Left forelimb (tissue), 1 donor: ENCODE measurements at regions not wholly inside any gene's neighbourhood (a gene's known extent, or its start where the extent isn't known, plus 50 kb on each side); places are given as distances from the start of the nearest gene placed in this dataset.

Experiments used
- DNase-seq: peaks from one replicate; pipeline ENCODE4 v3.0.0-alpha.2; 2018; ENCODE audit warnings: low spot score

DNA sequence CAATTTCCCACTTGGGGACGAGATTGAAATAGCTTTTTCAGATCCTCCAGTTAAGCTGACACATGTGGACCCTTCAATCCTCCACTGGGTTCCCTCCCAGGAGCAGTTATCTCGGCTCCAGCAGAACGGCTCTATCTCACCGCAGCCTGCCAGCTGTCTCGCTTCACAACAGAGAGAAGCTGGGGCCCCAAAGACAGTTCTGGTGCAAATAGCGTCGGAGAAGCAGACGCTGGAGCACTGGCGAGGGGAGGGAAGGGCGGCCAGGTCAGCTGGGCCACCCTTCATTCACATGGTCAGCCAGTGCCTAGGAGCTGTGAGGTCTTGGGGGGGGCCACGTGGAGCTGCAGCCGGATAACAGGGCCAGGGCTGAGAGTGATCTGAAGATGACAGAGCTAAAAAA, 141.3 kb upstream of the SDK2 start:
- no peak for DNase-seq

DNA sequence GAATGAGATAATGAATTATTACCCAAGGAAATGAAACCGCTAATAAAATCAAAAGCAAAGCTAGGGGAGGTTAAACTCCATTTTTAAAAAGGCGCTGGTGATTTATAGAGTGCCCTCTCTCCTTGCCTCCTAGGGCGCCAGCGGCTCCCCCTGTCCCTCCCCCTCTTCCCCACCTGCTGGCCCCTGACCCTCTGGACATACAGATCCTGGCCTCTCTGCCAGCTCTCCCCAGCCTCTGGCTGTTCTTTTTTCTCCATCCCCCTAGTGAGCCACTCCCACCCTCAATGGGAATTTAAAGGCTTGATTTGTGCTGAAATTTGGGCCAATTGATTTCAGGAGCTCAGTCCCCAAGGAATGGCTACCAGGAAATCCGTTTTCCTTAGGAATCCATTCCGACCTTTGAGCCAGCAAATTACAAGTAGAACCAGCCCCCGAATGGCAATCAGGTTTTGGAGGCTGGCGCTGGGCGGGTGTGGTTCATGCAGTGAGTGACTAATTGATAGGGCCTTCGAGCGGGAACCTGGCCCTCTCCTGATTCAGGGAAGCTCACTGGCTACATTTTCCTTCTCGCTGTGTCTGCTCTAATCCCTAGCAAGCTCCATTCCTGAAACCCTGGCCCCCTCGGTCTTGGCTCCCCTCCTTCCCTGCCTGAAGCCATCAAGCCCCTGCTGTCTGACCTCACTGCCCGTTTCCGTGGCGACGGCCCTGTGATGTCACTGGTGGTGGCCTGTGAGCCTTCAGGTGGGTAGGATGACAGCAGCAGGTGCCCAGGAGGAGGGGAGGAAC, 141.9 kb upstream of the SDK2 start:
- DNase-seq: no peak

DNA sequence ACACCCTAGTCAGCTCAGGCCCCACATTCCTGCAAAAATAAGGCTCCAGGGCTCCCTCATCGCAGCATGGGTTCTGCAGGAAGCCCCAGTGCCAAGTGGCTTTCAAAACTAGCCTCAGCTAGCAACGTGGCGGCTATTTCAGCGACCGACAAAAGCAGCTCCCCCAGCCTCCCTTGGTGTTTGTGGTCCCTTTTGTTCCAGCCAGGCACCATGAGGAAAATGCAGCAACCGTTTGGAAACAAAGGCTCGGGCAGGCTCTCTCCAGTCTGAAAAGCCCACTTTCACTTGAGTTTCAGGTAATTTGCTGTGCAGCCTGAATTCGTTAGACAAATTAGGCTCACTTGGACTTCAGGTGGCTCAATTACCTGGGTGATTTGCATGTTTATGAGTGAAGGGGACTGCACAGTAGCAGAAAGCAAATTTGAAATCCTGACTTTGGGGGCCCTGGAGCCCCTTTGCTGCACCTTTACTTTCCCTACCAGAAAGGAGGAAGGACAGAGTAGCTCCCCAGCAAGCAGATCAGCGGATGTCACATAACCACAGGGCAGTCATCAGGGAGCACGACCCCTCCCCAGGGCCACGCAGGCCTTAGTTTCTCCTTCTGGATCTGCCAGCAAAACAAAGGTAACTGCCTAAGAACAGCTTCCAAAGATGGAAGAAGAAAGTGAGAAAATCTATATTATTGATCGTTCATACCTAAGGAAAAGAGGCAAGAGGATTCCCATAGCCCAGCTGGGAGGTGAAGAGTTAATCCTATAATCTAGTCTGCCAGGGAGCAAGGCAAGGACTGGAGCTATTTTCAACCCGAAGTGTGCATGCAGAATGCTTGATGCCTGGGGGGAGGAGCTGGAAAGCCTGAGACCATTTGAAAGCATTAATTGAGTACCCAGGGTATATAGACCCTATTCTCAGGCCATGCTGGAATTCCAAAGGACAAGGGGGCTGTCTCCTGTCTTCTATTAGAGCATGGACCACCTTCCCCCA, 143.1 kb upstream of the SDK2 start:
- no peak for DNase-seq

DNA sequence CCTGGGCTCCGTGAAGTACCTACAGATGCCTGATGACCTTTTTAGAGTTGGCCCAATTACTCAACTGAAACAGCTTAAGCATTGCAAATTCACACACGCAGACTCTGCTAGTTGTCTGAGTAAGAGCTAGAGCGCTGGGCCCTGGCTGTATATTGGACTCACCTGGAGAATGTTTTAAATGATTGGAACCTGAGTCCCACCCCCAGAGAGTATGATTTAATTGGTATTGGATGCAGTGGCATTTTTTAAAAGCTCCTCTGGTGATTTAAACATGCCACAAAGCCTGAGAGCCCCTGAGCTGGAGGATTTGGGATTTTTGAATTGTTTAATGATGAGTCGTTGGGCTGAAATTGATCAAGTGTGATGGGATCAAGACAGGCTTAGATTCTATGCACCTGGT, 143.9 kb upstream of the SDK2 start:
- DNase-seq: no peak

DNA sequence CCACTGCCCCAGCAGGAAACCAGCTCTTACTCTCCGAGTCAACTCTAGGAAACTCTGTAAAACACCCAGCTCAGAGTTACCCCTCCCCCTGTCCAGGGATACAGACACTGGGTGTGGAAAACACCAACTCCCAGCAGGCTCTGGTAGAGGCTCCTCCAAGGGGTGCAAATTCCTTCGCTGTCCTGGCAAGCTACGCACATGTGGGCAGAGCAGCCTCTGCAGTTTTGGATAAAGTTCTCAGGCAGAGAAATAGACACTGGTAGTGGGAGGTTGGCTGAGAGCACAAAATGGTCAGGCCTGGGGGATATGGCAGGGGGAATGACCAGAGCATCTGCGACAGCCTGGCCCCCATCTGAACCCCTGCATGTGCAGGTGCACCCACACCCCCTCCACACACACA, 146.9 kb upstream of the SDK2 start:
- no peak for DNase-seq

DNA sequence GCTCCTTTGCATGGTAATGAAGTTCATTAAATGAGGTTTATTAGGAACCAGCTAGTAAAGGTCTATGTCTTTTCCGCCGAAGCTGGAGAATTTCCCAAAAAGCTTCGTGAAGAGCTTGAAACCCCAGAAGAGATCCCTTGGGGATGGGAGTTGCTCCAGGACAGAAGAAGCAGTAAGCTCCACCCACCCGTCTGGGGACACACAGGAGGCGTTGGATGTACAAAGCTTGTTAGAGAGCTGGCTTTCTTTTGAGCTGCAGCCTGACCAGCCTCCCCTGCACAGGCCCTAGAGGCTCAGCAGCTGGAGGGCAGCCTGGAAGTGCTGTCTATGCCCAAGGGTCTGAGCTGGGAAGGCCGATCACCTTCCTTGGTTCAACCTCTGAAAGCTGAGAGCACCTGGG, 147.4 kb upstream of the SDK2 start:
- DNase-seq: no peak

DNA sequence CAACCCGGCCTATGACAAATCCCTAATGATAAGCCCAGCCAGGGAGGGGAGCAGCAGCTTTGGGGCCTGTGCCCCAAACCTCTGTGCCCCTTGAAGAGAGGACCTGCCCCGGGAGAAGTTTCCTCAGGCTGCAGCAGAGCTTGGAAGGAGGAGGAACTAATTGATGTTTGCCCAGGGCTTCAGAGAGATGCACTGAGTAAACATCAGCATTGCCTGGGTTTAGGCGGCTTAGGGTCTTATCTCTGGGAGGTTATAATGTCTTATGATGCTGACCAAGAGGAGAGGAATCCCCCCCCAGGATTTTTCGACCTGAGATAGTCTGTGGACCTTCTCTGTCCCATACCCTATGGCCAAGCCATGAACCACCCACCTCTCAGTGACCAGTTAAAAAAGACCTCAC, 148.7 kb upstream of the SDK2 start:
- no peak for DNase-seq

DNA sequence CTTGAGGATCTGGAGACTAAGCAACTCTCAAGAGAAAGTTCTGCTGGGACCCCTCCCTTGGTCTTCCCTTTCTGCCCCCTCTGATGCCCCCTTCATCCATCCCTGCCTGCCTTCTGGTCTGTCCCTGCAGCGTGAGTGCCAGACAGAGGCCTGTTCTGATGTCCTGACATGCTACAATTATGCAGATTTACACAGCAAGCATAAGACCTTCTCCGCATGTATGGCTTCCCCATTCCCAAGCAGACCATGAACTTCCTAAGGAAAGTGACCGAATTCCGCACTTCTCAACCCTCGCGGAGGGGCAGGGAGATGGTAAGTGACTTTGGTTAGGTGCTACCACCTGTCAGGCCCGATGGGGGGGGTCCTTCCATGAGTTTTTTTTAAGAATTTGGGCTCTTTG, 150.1 kb upstream of the SDK2 start:
- no peak for DNase-seq

DNA sequence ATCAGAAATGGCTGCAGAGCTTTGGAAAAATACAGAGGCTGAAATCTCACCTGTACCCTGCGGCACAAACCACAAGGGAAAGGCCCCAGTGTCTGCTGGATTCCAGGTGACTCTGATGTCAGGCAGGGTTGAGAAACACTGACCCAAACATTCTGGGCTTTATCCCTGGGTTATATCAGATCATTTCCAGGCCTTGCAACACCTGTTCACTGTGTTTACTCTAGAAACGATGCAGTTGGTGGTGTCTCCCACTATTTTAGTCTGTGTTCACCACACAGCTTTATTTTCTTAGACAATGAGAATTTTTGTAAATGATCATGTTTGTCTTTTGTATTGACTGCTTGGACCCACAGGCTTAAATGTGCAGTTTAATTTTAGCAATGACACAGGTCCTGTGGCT, 151.5 kb upstream of the SDK2 start:
- DNase-seq: no peak

DNA sequence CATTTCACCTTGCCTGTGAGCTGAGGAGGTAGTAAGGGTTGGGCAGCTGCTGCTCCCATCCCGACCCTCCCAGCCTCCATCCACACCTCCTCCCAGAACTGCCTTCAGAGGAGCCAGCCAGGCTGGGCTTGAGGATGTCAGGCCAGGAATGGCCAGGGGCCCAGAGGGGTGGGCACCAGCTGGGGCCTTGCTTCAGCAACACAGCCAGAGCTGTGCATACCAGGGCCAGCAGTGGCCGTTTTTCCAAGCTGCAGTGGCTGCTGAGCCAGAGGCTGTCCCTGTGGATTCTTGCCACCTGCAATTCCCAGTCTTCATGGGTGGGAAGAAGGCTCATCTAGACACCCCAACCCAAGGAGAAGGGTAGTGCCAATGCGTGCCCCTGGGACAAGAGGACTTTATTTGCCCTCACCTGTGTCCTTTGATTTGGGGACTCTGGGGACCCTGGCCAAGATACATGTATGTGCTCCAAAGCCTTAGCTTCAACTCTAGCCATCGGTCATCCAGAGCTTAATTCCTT, 153.4 kb upstream of the SDK2 start:
- no peak for DNase-seq

DNA sequence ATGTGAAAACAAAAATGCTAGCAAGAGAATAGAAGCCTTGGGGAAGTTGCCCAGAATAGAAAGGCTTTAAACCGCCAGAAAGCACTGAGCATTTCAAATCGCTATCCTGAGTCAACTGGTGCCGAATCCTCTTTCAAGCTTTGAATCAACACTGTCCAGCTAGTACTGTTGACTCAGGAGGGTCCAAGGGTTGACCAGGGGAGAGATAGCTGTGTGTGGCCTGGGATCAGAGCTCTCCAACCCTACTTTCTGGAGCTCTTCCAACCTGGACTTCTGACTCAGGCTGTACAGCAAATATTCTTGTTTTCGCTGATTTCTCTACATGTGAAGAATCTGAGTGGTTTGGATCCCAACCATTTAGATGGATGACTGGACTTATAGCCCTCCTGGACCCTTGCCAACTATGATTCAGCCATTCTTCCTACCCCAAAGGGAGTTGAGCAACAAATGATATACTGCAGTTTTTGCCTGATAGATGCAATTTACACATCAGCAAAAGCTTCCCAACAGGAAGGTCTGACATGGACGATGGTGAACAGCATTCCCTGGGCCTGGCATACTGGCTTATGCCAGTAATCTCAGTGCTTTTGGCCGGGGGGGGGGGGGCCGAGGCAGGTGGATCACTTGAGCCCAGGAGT, 154.0 kb upstream of the SDK2 start:
- DNase-seq: no peak

DNA sequence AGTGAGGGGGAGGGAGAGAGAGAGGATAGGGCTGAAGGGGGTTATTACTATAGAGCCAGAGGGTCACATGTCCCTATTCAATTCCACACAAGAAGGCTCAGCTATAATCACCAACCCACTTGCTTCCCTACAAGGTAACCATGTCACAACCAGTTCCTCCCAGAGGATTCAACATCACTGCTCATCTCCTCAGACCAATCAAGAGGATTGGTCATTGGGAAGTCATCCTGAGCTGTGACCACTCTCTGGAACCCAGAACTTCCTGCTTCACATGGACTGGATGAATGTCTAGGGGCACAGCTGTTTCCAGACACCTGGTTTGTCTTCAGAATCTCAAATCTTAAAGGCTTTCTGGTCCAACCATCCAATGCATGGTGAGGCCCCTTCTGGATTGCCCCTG, 154.9 kb upstream of the SDK2 start:
- DNase-seq: no peak

DNA sequence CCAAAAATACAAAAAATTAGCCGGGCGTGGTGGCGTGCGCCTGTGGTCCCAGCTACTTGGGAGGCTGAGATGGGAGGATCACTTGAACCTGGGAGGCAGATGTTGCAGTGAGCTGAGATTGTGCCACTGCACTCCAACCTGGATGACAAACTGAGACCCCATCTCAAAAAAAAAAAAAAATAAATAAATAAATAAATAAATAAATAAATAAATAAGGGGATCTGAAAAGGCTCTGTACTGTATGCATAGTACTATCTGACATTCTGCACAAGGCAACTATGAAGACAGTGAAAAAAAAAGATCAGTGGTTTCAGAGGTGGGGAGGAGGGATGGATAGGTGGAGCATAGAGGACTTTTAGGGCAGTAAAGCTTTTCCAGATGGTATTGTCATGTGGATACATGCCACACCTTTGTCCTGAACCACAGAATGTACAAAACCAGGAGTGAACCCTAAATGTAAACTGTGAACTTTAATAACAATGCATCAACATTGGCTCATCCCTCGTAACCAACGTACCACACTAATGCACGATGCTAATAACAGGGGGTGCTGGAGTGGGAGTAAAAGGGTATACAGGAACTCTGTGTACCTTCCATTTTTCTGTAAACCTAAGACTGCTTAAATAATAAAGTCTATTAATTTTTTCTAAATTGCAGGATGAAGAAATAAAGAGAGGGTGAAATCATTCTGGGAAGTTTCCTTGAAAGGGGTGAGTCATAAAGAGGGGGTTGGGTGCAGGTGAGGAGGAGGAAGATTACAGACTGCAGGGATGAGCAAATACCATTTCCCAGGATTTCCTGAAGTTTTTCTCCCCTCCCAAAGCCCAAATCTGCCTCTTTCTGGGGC, 155.8 kb upstream of the SDK2 start:
- no peak for DNase-seq

DNA sequence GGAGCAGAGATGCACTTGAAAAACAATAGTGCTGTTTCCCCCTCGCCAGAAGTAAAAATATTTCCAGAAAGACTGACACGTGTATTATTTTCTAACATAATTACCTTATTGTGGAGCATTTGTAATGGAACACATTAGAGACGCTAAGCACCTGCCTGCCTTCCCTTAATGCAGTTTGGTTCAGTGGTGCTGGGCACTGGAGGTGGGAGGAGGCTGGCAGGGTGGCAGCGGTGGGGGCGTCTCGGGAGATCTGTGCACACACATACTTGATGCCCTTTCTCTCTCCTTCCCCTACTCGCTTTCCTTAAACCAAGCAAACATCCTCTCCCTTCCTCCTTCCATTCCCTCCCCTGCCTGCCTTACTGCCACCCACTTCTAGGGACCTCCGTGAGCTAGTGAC, 156.6 kb upstream of the SDK2 start:
- DNase-seq: no peak

DNA sequence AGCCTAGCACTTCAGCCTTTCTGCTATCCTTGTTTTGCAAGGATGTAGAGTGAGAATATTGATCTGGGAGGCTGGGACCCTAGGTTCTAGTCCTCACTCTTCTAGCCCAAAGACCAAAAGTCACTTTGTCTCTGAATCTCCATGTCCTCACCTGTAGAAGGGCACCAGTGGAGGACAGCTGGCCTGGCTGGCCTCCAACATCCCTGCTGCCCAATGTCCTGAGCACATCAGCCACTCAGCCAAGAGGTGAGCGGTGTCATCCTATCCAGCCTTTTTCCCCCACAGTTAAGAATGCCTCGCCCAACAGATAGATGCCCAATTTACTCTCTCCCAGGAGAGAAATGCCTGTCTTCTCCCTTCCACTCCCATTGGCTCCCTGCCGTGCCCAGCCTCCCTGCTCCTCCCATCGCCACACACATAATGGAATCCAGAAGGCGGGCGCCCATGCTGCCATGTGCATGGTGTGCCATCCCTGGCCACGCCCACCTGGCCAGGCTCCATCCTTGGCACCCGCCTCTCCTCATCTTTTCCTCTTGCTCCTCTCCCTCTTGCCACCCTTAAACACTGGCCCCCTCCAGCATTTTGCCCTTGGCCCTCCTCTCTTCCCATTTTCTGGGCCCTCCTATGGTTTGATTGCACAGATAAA, 157.3 kb upstream of the SDK2 start:
- no peak for DNase-seq

DNA sequence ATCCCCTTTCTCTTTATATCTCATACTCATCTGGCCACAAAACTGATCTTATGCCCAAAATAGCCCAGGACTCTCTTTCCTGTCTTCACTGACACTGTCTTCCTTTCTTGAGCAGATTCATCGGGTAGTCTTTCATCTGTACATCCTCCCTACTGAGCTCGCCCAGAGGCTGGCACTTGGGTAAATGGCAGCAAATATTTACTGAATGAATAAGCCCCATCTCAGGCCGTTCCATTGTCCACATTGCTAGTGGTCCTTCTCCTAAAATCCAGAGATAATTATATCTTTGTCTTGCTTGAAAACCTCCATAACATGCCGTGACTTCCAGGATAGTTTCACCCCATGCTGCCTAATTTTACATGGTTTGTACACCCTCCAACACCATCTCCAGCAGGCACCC, 158.1 kb upstream of the SDK2 start:
- no peak for DNase-seq

DNA sequence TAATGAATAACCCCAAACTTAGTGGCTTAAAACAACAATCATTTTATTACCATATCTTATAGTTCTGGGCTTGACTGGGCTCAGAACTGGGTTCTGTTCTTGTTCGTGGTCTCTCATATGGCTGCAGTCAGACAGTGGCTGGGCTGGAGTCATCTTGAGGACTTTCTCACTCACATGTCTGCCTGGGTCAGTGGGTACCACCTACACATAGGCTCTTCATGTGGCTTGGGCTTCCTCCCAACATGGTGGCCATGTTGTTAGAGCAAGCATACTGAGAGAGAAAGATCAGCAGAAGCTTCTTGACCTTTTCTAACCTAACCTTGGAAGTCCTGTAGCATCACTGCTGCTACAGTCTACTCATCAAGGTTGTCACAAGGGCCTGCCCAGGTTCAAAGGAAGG, 158.6 kb upstream of the SDK2 start:
- DNase-seq: no peak

DNA sequence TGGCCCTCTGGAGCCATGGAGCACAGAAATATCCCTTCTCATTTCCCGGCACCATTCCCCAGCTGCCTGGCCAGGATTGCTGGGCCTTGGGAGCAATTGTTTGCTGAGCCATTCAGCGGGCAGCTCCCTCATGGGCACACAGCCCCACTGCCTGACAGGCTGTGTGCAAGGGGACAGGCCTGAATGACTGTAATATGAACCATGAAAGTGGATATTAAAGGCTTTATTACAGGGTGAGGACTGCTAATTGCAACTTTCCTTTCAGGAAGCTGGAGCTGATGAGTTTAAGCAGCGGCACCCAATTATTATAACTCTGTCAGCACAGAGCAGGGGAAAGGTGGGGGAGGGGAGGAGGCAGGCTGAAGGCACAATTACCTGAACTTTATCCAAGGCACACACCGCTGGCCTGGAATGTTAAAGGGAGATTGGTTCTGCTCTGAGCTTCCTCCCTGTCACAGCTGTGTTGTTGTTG, 159.8 kb upstream of the SDK2 start:
- no peak for DNase-seq

DNA sequence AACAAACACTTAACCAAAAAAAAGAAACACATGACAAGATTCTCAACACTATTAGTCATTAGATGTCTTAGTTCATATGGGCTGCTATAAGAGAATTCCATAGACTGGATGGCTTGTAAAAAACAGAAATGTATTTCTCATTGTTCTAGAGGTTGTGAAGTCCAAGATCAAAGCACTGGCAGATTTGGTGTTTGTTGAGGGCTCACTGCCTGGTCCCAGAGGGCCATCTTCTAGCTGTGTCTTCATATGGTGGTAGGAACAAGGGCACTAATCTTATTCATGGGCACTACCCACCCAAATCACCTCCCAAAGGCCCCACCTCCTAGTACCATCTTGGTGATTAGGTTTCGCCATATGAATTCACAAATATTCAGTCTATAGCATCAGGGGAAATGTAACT, 162.5 kb upstream of the SDK2 start:
- no peak for DNase-seq

DNA sequence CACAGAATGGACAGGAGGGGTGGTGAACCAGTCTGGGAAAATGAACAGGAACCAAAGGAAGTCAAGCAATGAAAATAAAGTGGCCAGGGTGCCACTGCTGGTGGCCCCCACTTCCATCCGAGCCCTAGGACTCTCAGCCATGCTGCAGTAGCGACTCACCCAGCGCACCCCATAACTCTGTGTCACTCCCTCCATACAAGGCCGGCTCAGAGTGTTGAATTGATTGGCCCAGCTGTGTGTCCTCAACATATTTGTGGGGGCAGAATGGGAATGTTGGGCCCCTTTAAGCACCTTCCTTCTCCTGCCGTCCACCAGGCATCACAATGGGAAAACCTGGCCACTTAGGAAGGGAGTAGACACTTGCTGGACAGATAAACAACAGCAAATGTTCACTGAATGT, 169.0 kb upstream of the SDK2 start:
- DNase-seq: no peak

DNA sequence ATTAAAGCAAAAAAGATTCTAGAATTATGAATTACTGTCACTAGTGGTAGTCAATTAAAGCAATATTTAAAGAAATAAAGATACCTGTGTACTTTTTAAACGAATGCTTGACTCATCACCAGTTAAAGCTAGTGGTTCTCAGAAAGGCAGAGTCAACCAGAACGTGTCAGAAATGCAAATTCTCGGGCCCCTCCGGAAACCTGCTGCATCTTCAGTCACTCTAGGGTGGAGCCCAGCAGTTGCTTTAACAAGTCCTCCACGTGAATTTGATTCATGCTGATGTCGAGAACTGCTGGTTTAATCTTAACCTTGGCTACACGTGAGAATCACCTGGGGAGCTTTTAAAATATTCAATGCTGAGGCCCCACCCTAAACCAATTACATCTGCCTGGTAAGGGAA, 169.8 kb upstream of the SDK2 start:
- DNase-seq: no peak
